Stomach (tissue), 8 donors: ENCODE measurements at regions not wholly inside any gene's neighbourhood (a gene's known extent, or its start where the extent isn't known, plus 50 kb on each side); places are given as distances from the start of the nearest gene placed in this dataset.

Experiments used
- DNase-seq, 2 donors: peaks; one replicate each; pipeline versions ENCODE4 v3.0.0 to v3.0.0-alpha.2; 2013 to 2019
- H3K27ac ChIP-seq, 5 donors: fragments of 200-600 bp in 4 of 5; sonication (generic) in 4 of 5; one replicate each; pipeline ENCODE4 v1.5.1; 2013 to 2019; ENCODE audit warnings: mild to moderate bottlenecking in 1 of 5, moderate library complexity in 1 of 5
- H3K27me3 ChIP-seq, 3 donors: fragments of 200-600 bp; sonication (generic); one replicate each; pipeline ENCODE4 v1.5.1; 2017 to 2019; ENCODE audit warnings: mixed run types in 1 of 3
- H3K36me3 ChIP-seq, 4 donors: fragments of 200-600 bp; sonication (generic); 1 replicate in 3 of 4; 2 replicates in 1 of 4; pipeline ENCODE4 v1.5.1; 2016 to 2019
- H3K4me1 ChIP-seq, 4 donors: fragments of 200-600 bp; sonication (generic); one replicate each; pipeline ENCODE4 v1.5.1; 2016 to 2019
- H3K4me3 ChIP-seq, 4 donors: fragments of 200-600 bp; sonication (generic) in 3 of 4; one replicate each; pipeline ENCODE4 v1.5.1; 2016 to 2019; ENCODE audit warnings: mild to moderate bottlenecking in 1 of 4
- H3K9me3 ChIP-seq, 4 donors: fragments of 200-600 bp; sonication (generic); one replicate each; pipeline ENCODE4 v1.5.1; 2016 to 2019
- CTCF ChIP-seq, 7 experiments: fragments of 450-650 bp in 4 of 7; fragments of 200-600 bp in 3 of 7; sonication (generic) in 3 of 7; IDR thresholded peaks; one replicate each; pipeline ENCODE4 v1.5.1; 2016 to 2019; ENCODE audit warnings: antibody characterized with exemption in 7 of 7, control low read depth in 2 of 7, mild to moderate bottlenecking in 1 of 7
- EP300 ChIP-seq: sonication (generic); formaldehyde crosslinking; IDR thresholded peaks from one replicate; pipeline ENCODE4 v1.6.1; 2017; ENCODE audit warnings: antibody characterized with exemption
- POLR2A ChIP-seq, 4 donors: fragments of 450-650 bp; IDR thresholded peaks; one replicate each; pipeline ENCODE4 v1.6.1; 2016; ENCODE audit warnings: antibody characterized with exemption in 4 of 4, control low read depth in 2 of 4, mild to moderate bottlenecking in 1 of 4, moderate library complexity in 1 of 4
- POLR2AphosphoS5 ChIP-seq, 3 donors: sonication (generic); formaldehyde crosslinking; IDR thresholded peaks; one replicate each; pipeline ENCODE4 v1.6.1; 2016; ENCODE audit warnings: antibody characterized with exemption in 3 of 3
- WGBS, 5 donors: extraction: QIAGEN DNeasy Blood & Tissue Kit in 3 of 5; methylation state at CpG; one replicate each; pipeline versions ENCODE4 v1.1.5 to v1.1.7; 2013 to 2018; 5-methylcytosine and 5-hydroxymethylcytosine counted together
- intact Hi-C: fragments of 100-400 bp; cut with DNase I; formaldehyde crosslinking; loops from one replicate; pipeline ENCODE4 v1.15.1; 2023; ENCODE audit warnings: low total_unique reads
- donor health status: healthy with polysubstance abuse.
- donor health status: Bipolar disorder and iron deficiency.
- donor health status: healthy.

- Histone ChIP-seq H3K4me1 (no peaks in the 10 kb centered on the region), H3K4me3 (no peak overlapping the region), H3K36me3 (no peaks in the 10 kb centered on the region), H3K9me3 (peaks cover 0 to 18% (median 7%) of the 10 kb centered on the region in 4 donors), H3K27ac (no peak overlapping the region), H3K27me3 (no peaks in the 10 kb centered on the region)
- TF ChIP-seq EP300 (no peak), POLR2A (IDR thresholded peaks at IDR 0.05) (no peak), CTCF (IDR thresholded peaks at IDR 0.05) (no peak), POLR2AphosphoS5 (IDR thresholded peaks at IDR 0.05) (no peak)
- 47 to 69% (median 54%) methylated on average over 1 of the region's 1 CpG for WGBS, 5 donors
- no peak for DNase-seq
- intact Hi-C loops, result no loop called here
These were observed 361.7 kb downstream of the ANKRD7 start for GRCh38 chr7:118586248-118586647.

- intact Hi-C loops, result no loop called here
- H3K36me3 ChIP-seq, result no peaks in the 10 kb centered on the region
- H3K27ac ChIP-seq, result no peak overlapping the region
- no peak overlapping the region for H3K4me3 ChIP-seq
- 37 to 52% (median 47%) methylated on average over 2 of the region's 2 CpGs for WGBS, 5 donors
- DNase-seq, result no peak
- TF ChIP-seq CTCF (IDR thresholded peaks at IDR 0.05) (no peak), EP300 (no peak), POLR2AphosphoS5 (IDR thresholded peaks at IDR 0.05) (no peak), POLR2A (IDR thresholded peaks at IDR 0.05) (no peak)
- H3K27me3 ChIP-seq, result no peaks in the 10 kb centered on the region
- H3K9me3 ChIP-seq, result peaks cover 0 to 18% (median 7%) of the 10 kb centered on the region in 4 donors
- H3K4me1 ChIP-seq, result no peaks in the 10 kb centered on the region
These were observed 365.6 kb downstream of the ANKRD7 start for GRCh38 chr7:118590107-118590506.

- H3K36me3 ChIP-seq, result no peaks in the 10 kb centered on the region
- no peaks in the 10 kb centered on the region for H3K9me3 ChIP-seq
- no peaks in the 10 kb centered on the region for H3K27me3 ChIP-seq
- DNase-seq, result no peak
- no peaks in the 10 kb centered on the region for H3K4me1 ChIP-seq
- TF ChIP-seq CTCF (IDR thresholded peaks at IDR 0.05) (no peak), POLR2AphosphoS5 (IDR thresholded peaks at IDR 0.05) (no peak)
- no peak overlapping the region for H3K4me3 ChIP-seq
- intact Hi-C loops, result no loop called here
- no peak overlapping the region for H3K27ac ChIP-seq
These were observed 377.6 kb downstream of the ANKRD7 start for GRCh38 chr7:118602090-118602489.

GRCh38 chr7:118606602-118607001 is 382.1 kb downstream of the ANKRD7 start:
- no peak for DNase-seq
- Histone ChIP-seq H3K9me3 (peaks cover 0 to 12% (median 0%) of the 10 kb centered on the region in 4 donors), H3K36me3 (no peaks in the 10 kb centered on the region), H3K27ac (no peak overlapping the region), H3K4me3 (no peak overlapping the region), H3K27me3 (peaks cover 0 to 3% (median 0%) of the 10 kb centered on the region in 3 donors), H3K4me1 (no peaks in the 10 kb centered on the region)
- TF ChIP-seq POLR2AphosphoS5 (IDR thresholded peaks at IDR 0.05) (no peak), EP300 (no peak), POLR2A (IDR thresholded peaks at IDR 0.05) (no peak), CTCF (IDR thresholded peaks at IDR 0.05) (no peak)
- intact Hi-C loops, result no loop called here
- 68 to 76% (median 74%) methylated on average over 1 of the region's 1 CpG for WGBS, 5 donors
